ENCODE measurements at regions not wholly inside any gene's neighbourhood (a gene's known extent, or its start where the extent isn't known, plus 50 kb on each side); places are given as distances from the start of the nearest gene placed in this dataset. TPM values are rescaled to one million over a fixed set of nuclear protein-coding genes. Genes with fewer than 3 reads are reported as not detected.

DNA sequence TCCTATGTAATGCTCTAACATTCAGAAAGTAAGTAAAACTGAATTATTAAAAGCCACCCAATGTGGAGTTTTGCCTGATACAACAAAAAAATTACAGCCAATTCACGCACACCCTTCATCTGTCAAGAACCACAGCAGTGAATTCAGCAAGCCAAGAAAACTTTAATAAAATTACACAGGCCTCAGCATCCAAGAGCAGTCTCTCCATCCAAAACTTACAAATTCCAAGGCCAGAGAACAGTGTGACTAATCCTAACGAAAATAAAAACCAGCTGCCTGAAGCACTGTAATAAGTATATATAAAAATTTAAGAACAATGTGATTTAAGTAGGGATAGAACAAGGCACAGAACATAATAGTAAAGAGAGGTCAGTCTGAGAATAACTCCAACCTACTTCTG lies 54.2 kb downstream of the SIX6 start:
- peak in 1 of 6 donors; percentile 35 for DNase-seq (ENCODE audit: low read depth in 4 of 6, low spot score in 6 of 6)
- H3K4me1 ChIP-seq (ENCODE audit: control insufficient read depth, insufficient read depth, low read length), result no peaks in the 10 kb centered on the region

DNA sequence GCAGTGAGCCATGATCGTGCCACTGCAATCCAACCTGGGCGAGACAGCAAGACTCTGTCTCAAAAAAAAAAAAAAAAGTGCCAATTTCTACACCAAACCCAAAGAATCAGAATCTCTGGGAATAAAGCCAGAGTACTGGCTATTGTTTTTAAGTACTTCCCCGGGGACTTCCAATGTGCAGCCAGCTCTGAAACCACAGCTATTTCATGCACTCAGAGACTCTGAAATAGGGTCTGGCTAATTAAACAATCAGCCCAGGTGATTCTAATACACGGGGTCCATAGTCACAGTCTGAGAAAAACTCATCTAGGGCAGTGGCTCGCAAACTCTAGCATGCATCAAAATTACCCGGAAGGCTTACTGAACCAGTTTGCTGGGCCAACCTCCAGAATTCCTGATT lies 56.3 kb downstream of the SIX6 start:
- peak in 1 of 6 donors; percentile 9 for DNase-seq (ENCODE audit: low read depth in 4 of 6, low spot score in 6 of 6)
- WGBS (ENCODE audit: insufficient coverage), result 72% methylated on average over 3 of the region's 6 CpGs

More for the DNA sequence above, 54.2 kb downstream of the SIX6 start:
- Histone ChIP-seq H3K36me3 (ENCODE audit: control insufficient read depth, insufficient read depth, low read length) (no peaks in the 10 kb centered on the region), H3K9me3 (ENCODE audit: control insufficient read depth, insufficient read depth, low read length) (no peaks in the 10 kb centered on the region), H3K4me3 (ENCODE audit: low read depth, low read length) (no peak overlapping the region), H3K27me3 (ENCODE audit: control insufficient read depth, insufficient read depth, low read length) (no peaks in the 10 kb centered on the region), H3K27ac (ENCODE audit: low read depth, low read length) (no peak overlapping the region)
- WGBS (ENCODE audit: insufficient coverage), result 60% methylated on average over 1 of the region's 2 CpGs

DNA sequence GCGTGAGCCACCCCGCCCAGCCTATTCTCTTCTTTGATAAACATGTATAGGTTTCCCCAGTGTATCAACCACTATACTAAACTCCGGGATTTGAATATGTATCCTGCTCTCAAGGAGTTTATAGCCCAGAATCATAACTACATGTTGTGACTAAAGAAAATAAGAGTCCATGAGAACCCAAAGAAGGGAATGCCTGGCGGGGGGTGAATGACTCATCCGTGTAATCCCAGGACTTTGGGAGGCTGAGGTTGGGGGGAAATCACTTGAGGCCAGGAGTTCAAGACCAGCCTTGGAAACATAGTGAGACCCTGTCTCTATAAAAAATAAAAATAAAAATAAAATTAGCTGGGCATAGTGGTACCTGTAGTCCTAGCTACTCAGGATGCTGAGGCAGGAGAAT lies 57.2 kb downstream of the SIX6 start:
- Histone ChIP-seq H3K36me3 (ENCODE audit: control insufficient read depth, insufficient read depth, low read length) (no peaks in the 10 kb centered on the region), H3K4me3 (ENCODE audit: low read depth, low read length) (no peak overlapping the region), H3K9me3 (ENCODE audit: control insufficient read depth, insufficient read depth, low read length) (no peaks in the 10 kb centered on the region), H3K27ac (ENCODE audit: low read depth, low read length) (no peak overlapping the region), H3K4me1 (ENCODE audit: control insufficient read depth, insufficient read depth, low read length) (no peaks in the 10 kb centered on the region), H3K27me3 (ENCODE audit: control insufficient read depth, insufficient read depth, low read length) (no peaks in the 10 kb centered on the region)
- DNase-seq (ENCODE audit: low read depth in 4 of 6, low spot score in 6 of 6), result no peak
- WGBS (ENCODE audit: insufficient coverage), result no CpG with 5 or more reads among the region's 5 CpGs

More for the DNA sequence above, 56.3 kb downstream of the SIX6 start:
- Histone ChIP-seq H3K36me3 (ENCODE audit: control insufficient read depth, insufficient read depth, low read length) (no peaks in the 10 kb centered on the region), H3K4me3 (ENCODE audit: low read depth, low read length) (no peak overlapping the region), H3K27me3 (ENCODE audit: control insufficient read depth, insufficient read depth, low read length) (no peaks in the 10 kb centered on the region), H3K27ac (ENCODE audit: low read depth, low read length) (no peak overlapping the region), H3K9me3 (ENCODE audit: control insufficient read depth, insufficient read depth, low read length) (no peaks in the 10 kb centered on the region), H3K4me1 (ENCODE audit: control insufficient read depth, insufficient read depth, low read length) (no peaks in the 10 kb centered on the region)

DNA sequence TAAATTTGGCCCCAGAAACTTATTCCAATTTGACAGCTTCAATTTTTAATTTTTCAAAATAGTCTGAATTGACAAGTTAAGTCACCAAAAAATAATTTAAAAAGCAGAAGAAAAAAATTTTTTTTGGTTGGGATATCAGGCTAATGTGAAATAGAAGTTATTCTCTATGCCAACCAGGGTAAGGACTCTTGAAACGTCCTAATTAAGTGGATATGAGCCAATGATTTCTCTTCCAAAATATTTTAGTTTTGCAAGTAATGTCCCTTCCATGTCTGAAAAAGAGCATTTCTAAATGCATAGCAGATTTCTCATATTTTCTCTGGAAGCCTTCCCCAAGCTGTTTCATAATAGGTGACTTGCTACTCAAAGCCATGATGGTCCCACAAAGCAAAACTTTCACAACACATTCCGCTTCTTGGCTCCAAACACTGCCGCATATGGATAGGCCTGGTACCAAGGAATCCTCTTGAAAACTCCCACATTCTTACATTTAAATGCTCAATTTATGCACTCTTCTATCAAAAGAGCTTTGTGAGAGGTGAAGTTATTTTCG lies 65.1 kb downstream of the SIX6 start:
- peak in 1 of 6 donors; percentile 36 for DNase-seq (ENCODE audit: low read depth in 4 of 6, low spot score in 6 of 6)
- Histone ChIP-seq H3K4me1 (ENCODE audit: control insufficient read depth, insufficient read depth, low read length) (no peaks in the 10 kb centered on the region), H3K27me3 (ENCODE audit: control insufficient read depth, insufficient read depth, low read length) (no peaks in the 10 kb centered on the region), H3K9me3 (ENCODE audit: control insufficient read depth, insufficient read depth, low read length) (peaks cover 2% of the 10 kb centered on the region), H3K4me3 (ENCODE audit: low read depth, low read length) (no peak overlapping the region), H3K27ac (ENCODE audit: low read depth, low read length) (no peak overlapping the region), H3K36me3 (ENCODE audit: control insufficient read depth, insufficient read depth, low read length) (no peaks in the 10 kb centered on the region)
- 85% methylated on average over 2 of the region's 4 CpGs for WGBS (ENCODE audit: insufficient coverage)

DNA sequence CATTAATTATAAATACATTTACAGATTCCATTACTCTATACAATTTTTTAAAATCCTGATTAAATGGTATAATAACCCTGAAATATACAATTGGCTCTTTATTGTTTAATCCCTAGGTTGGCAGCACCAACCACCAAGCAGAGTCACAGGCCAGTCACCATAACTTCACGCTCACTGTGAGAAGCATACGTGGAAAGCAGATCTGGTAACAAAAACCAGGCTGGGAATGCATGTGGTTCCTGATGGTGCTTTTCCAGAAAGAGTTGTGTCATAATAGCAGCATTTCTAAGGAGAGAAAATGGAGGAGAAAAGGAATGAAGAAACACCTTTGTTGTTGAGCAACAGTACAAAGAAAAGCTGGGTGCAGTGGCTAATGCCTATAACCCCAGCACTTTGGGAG lies 66.1 kb downstream of the SIX6 start:
- 100% methylated on average over 1 of the region's 2 CpGs for WGBS (ENCODE audit: insufficient coverage)
- Histone ChIP-seq H3K4me1 (ENCODE audit: control insufficient read depth, insufficient read depth, low read length) (no peaks in the 10 kb centered on the region), H3K27ac (ENCODE audit: low read depth, low read length) (no peak overlapping the region), H3K27me3 (ENCODE audit: control insufficient read depth, insufficient read depth, low read length) (no peaks in the 10 kb centered on the region), H3K4me3 (ENCODE audit: low read depth, low read length) (no peak overlapping the region), H3K36me3 (ENCODE audit: control insufficient read depth, insufficient read depth, low read length) (no peaks in the 10 kb centered on the region), H3K9me3 (ENCODE audit: control insufficient read depth, insufficient read depth, low read length) (peaks cover 2% of the 10 kb centered on the region)
- no peak for DNase-seq (ENCODE audit: low read depth in 4 of 6, low spot score in 6 of 6)

DNA sequence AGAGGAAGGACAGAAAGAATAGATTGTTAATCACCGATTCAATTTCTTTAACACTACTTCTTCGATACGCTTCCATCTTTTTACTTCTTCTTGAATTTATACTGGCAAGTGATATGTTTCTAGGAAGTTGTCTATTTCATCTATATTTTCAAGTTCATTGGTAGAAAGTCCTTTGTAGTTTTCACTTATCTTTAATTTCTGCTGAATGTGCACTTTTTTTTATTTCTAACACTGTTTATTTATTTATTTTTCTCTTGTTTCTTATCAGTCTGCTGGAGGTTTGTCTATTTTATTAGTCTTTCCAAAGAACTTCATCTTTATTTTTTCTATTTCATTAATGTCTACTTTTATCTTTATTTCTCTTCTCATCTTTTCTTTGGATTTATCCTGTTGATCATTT lies 63.6 kb downstream of the SIX1 start:
- WGBS (ENCODE audit: insufficient coverage), result no CpG with 5 or more reads among the region's 3 CpGs
- no peaks in the 10 kb centered on the region for H3K36me3 ChIP-seq (ENCODE audit: control insufficient read depth, insufficient read depth, low read length)
- H3K27ac ChIP-seq (ENCODE audit: low read depth, low read length), result no peak overlapping the region
- no peaks in the 10 kb centered on the region for H3K9me3 ChIP-seq (ENCODE audit: control insufficient read depth, insufficient read depth, low read length)
- no peaks in the 10 kb centered on the region for H3K27me3 ChIP-seq (ENCODE audit: control insufficient read depth, insufficient read depth, low read length)
- no peaks in the 10 kb centered on the region for H3K4me1 ChIP-seq (ENCODE audit: control insufficient read depth, insufficient read depth, low read length)
- H3K4me3 ChIP-seq (ENCODE audit: low read depth, low read length), result no peak overlapping the region
- DNase-seq (ENCODE audit: low read depth in 4 of 6, low spot score in 6 of 6), result no peak

DNA sequence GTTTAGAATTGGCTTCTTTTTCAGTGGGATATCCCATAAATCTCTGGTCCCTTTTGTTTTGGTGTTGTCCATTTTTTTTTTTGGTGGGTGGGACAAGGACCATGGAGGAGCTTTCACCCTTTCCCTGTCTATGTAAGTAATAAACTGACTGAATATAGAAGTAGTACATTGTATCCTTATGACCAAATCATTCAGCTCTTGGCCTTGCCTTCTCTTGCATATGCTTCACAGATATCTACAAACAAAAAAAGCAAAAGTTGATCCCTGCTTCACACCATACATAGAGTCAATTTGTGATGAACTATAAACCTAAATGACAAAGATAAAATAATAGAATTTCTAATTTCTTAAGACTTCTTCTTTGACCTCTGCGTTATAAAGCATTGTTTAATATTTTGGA lies 59.8 kb downstream of the SIX1 start:
- no CpG with 5 or more reads among the region's 1 CpG for WGBS (ENCODE audit: insufficient coverage)
- Histone ChIP-seq H3K27ac (ENCODE audit: low read depth, low read length) (no peak overlapping the region), H3K4me3 (ENCODE audit: low read depth, low read length) (no peak overlapping the region), H3K36me3 (ENCODE audit: control insufficient read depth, insufficient read depth, low read length) (no peaks in the 10 kb centered on the region), H3K9me3 (ENCODE audit: control insufficient read depth, insufficient read depth, low read length) (no peaks in the 10 kb centered on the region), H3K4me1 (ENCODE audit: control insufficient read depth, insufficient read depth, low read length) (no peaks in the 10 kb centered on the region), H3K27me3 (ENCODE audit: control insufficient read depth, insufficient read depth, low read length) (no peaks in the 10 kb centered on the region)
- DNase-seq (ENCODE audit: low read depth in 4 of 6, low spot score in 6 of 6), result no peak

DNA sequence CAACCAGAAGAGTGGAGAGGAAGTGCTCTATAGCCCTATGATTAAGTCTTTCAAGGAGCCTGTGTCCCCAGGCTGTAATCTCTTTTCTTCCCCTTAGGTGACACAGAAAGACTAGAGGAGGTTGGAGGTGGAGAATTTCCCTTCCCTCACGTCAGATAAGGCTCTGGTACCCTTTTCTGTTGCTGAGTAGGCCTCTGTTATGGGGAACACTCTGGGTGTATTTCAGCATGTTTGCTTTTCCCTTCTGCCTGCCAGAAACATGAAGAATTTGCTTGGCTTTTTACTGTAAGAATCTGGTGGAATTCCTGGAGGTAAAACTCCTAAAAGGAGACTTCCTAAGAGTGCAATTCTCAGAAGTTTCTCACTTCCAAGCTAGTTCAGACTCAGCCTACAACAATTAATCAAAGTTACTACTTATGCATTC lies 58.3 kb downstream of the SIX1 start:
- H3K27ac ChIP-seq (ENCODE audit: low read depth, low read length), result no peak overlapping the region
- no peaks in the 10 kb centered on the region for H3K4me1 ChIP-seq (ENCODE audit: control insufficient read depth, insufficient read depth, low read length)
- no peak overlapping the region for H3K4me3 ChIP-seq (ENCODE audit: low read depth, low read length)
- no CpG with 5 or more reads among the region's 1 CpG for WGBS (ENCODE audit: insufficient coverage)
- no peaks in the 10 kb centered on the region for H3K36me3 ChIP-seq (ENCODE audit: control insufficient read depth, insufficient read depth, low read length)
- peak in 2 of 6 donors; percentile 5 to 39 for DNase-seq (ENCODE audit: low read depth in 4 of 6, low spot score in 6 of 6)
- H3K27me3 ChIP-seq (ENCODE audit: control insufficient read depth, insufficient read depth, low read length), result no peaks in the 10 kb centered on the region
- no peaks in the 10 kb centered on the region for H3K9me3 ChIP-seq (ENCODE audit: control insufficient read depth, insufficient read depth, low read length)

Small RNA genes lying in the stretch of these regions (small RNA-seq; reads per million reads assigned to genes)
- not detected for gene AL049874.2 (ENCODE audit: low replicate concordance)

All from spinal cord (tissue), 10 donors.